VCaP (cell line): ENCODE measurements at regions not wholly inside any gene's neighbourhood (a gene's known extent, or its start where the extent isn't known, plus 50 kb on each side); places are given as distances from the start of the nearest gene placed in this dataset.
"Not testable (repeated sequence)": the region's sequence is repeated elsewhere in the genome, so short reads cannot be mapped to it uniquely, and the experiment has no call there.

Experiments used
- H3K27ac ChIP-seq: fragments of 450-650 bp; 2 replicates; pipeline ENCODE4 v1.5.1; 2017
- TF ChIP-seq, protein P1 (sequence below): fragments of 450-650 bp; conservative IDR thresholded peaks from 2 replicates; pipeline ENCODE4 v1.5.1; 2017; ENCODE audit warnings: mild to moderate bottlenecking, moderate library complexity

DNA sequence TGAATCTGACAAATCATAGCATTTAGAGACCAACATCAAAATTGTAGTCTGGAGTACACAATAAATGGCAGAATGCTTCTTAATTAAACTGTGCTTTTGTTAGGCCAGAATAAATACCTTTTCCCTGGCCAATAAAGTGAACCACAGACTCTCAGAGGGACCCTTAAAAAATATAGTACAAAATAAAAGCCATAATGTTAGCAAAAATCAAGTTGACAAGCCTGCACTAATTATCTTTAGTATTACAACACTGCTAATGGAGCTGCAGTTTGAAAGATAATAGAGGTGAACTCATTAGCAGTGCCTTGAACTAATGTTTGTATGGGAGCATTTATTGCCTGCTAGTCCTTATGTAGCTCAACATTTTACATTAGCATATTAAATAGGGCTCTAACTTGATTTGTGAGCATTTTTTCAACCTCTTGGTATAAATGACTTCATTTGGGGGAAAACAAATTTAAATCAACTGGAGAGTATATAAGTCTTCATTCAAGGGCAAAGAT, 801.3 kb downstream of the EPHA3 start:
- H3K27ac ChIP-seq, result no peak overlapping the region
- TF ChIP-seq, protein P1, sequence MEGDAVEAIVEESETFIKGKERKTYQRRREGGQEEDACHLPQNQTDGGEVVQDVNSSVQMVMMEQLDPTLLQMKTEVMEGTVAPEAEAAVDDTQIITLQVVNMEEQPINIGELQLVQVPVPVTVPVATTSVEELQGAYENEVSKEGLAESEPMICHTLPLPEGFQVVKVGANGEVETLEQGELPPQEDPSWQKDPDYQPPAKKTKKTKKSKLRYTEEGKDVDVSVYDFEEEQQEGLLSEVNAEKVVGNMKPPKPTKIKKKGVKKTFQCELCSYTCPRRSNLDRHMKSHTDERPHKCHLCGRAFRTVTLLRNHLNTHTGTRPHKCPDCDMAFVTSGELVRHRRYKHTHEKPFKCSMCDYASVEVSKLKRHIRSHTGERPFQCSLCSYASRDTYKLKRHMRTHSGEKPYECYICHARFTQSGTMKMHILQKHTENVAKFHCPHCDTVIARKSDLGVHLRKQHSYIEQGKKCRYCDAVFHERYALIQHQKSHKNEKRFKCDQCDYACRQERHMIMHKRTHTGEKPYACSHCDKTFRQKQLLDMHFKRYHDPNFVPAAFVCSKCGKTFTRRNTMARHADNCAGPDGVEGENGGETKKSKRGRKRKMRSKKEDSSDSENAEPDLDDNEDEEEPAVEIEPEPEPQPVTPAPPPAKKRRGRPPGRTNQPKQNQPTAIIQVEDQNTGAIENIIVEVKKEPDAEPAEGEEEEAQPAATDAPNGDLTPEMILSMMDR, result no peak

DNA sequence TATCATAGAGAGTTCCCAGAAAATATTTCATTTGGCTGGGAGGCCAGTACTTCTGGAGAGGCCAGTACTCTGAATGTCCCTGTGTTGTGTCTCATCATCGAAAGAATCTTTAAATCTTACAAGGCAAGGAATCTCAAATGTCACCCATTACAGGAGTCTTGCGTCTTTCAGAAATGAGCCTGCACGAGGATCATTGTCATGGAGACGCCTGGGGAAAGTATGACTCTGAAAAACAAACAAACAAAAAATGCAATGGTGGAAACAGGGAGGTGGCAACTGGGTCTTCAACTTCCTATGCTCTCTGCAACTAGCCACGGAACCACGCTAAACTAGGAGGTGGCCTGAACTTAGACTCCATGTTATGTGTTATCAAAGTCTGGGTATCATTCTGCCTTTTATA, 804.6 kb downstream of the EPHA3 start:
- TF ChIP-seq, protein P1, result no peak
- no peak overlapping the region for H3K27ac ChIP-seq

DNA sequence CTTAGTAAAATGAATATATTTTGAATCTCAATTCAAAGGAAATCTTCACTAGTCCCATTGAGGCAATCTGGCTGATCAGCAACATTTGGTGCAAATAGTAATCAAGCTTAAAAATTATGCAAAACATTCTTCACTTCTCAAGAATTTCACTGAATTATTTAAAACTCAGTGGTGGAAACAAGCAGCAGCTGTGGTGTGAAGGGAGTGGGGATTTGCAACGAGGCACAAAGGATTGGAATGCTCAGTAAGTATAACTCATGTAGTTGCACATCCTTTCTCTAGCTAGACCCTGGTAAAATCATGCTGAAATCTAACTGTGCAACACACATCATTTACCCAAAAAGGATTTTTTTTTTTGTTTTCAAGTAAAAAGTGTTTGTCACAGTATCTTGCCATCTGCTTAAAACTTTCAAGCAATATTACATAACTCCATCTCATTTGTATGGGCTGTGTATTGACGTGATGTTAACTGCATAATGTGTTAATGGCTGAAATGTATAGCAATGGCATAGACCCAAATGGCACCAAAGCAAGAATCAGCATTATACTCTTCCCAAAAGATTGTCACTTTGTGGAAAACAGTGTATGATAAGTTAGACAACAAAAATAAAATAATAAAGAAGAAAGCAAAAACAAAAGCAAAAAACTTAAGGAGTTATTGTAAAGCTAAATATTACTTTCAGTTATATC, 816.6 kb downstream of the EPHA3 start:
- TF ChIP-seq, protein P1, result no peak
- no peak overlapping the region for H3K27ac ChIP-seq

DNA sequence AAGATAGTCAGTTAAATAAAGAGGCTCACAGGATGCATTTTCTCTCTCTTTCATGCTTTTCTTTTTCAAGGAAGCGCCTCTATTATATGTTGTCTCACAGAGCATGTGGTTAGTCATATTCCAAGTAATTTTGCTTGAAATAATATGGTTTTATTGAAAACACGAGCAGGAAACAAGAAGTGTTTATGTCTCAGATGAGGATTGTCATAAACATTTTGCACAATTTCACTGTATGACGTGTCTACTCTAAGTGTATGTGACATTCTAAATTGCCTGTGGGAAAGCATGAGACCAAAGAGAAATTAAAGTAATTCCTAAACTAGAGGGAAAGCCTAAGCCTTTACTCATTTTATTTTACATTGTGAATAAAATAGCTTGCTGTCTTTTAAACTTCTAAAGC, 818.6 kb downstream of the EPHA3 start:
- TF ChIP-seq, protein P1, result no peak
- no peak overlapping the region for H3K27ac ChIP-seq

DNA sequence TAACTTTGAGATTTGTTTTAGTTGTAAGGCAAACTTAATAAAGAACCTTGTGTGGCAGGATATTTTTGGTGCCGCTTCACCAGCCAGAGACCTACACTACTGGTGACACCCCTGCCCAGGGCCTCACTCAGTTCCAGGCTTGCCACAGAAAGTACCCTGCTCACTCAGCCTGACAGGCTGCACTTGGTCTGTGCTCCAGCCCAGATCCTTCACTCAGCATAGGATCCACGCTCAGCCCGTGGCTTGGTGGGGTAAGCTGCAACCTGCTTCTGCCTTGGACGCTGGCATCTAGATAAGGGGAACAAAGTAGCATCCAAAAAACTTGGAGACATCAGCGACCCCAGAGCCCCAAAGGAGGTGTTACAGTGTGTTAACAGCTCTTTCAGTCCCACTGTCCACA, 825.5 kb downstream of the EPHA3 start:
- TF ChIP-seq, protein P1, result no peak
- no peak overlapping the region for H3K27ac ChIP-seq

DNA sequence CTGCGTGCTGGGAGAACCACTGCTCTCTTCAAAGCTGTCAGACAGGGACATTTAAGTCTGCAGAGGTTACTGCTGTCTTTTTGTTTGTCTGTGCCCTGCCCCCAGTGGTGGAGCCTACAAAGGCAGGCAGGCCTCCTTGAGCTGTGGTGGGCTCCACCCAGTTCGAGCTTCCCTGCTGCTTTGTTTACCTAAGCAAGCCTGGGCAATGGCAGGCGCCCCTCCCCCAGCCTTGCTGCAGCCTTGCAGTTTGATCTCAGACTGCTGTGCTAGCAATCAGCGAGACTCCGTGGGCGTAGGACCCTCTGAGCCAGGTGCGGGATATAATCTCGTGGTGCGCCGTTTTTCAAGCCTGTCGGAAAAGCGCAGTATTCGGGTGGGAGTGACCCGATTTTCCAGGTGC, 837.0 kb downstream of the EPHA3 start:
- not testable (repeated sequence) for H3K27ac ChIP-seq

DNA sequence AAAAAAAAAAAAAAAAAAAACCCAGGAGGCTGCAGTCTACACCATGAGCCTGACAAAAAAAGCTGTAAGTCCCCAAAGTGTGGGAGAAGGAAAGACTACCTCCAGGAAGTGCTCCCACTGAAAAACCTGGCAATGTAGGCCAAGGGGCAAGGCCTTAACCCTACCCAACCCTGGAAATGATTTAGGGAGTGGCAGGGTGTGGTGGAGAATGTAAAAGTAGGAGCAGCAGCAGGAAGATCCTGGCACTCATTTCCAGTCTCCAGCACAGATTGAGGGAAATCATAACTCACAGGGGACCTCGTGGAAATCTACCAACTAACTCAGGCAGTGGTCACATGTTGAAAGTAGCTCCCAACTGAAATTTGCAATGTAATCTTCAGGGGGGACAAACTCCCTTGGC, 839.5 kb downstream of the EPHA3 start:
- H3K27ac ChIP-seq, result no peak overlapping the region
- TF ChIP-seq, protein P1, result no peak

DNA sequence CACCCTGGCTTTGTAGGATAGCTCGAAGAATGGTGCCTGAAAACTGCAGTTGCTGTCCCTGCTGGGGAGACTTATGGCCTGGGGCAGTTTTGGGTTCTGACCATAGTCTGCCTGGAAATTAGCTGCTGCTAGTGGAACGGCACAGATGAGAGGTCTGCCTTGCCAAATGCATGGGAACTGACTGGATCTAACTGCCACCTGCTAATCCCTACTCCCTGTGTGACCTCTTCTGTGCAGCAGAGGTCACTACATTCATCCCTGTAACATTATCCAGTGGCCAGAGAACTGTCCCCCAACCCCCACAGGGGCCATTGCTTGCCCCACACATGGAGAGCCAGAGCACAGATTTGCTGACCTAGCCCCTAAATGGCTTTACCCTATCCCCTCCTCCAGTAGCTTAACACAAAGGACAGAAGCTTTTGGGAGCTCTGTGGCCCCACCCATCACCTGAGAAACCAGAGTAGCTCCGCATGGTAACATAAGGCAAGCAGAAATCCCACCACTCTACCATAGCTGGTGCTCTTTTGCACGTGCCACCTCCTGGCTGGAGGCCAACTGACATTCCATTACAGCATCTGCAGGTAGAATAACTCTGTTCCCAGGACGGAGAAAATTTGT, 840.0 kb downstream of the EPHA3 start:
- TF ChIP-seq, protein P1, result no peak
- no peak overlapping the region for H3K27ac ChIP-seq
